ENCODE measurements at regions not wholly inside any gene's neighbourhood (a gene's known extent, or its start where the extent isn't known, plus 50 kb on each side); places are given as distances from the start of the nearest gene placed in this dataset.

DNA sequence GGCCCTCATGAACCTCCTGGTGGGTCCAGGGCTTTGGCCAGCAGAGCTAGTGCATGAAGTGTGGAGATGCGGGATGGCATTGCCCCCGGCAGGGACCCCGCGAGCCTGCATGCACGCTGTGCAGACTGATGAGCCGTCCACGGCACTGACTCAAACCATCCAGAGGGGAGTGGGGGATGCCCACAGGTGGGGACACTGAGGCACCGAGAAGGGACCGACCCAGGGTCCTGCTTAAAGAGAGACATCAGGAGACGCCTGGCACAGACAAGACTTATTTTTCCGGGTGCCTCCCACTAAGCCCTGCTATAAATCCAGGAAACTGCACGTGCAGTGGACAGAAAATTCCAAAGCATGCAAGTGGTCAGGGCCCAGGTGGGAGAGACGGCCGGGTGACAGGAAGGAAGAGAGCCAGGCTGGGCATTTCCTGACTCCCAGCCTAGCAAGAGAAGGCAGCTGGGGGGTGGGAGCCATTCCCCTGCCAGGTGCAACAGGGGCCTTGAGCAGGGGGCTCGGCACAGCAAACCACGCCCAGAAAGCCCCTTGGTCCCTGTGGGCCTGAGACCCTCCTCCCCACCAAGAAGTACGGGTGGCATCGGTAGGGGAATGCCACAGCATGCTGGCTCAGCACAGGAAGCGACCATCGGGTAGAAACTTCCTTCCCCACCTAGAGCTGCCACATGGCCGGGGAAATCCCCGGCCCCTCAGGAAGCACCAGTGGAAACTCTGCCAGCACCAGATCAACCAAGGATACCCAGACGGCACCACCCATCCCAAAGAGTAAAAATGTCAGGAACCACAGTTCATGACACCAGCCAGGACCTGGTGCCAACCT is 91.5 kb downstream of the FOXL3 start:
- no peak overlapping the region for H3K27ac ChIP-seq
- TF ChIP-seq, protein P1, sequence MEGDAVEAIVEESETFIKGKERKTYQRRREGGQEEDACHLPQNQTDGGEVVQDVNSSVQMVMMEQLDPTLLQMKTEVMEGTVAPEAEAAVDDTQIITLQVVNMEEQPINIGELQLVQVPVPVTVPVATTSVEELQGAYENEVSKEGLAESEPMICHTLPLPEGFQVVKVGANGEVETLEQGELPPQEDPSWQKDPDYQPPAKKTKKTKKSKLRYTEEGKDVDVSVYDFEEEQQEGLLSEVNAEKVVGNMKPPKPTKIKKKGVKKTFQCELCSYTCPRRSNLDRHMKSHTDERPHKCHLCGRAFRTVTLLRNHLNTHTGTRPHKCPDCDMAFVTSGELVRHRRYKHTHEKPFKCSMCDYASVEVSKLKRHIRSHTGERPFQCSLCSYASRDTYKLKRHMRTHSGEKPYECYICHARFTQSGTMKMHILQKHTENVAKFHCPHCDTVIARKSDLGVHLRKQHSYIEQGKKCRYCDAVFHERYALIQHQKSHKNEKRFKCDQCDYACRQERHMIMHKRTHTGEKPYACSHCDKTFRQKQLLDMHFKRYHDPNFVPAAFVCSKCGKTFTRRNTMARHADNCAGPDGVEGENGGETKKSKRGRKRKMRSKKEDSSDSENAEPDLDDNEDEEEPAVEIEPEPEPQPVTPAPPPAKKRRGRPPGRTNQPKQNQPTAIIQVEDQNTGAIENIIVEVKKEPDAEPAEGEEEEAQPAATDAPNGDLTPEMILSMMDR (conservative IDR thresholded peaks at IDR 0.05), result no peak

DNA sequence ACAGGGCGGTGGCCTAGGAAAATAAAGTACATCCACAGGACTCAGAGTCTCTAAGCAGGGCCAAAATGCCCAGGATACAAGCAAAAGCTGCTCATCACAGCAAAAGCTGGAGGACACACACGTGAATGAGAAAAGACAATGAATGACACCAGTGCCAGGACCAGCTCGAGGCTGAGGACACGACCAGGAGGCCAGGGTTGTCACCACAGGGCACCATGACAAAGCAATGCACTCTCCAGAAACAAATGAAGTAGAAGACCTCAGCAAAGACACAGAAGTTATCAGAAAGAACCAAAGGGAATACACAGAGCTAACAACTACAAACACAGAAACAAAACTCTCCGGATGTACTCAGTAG is 92.1 kb downstream of the FOXL3 start:
- no peak overlapping the region for H3K27ac ChIP-seq
- TF ChIP-seq, protein P1 (conservative IDR thresholded peaks at IDR 0.05), result no peak

DNA sequence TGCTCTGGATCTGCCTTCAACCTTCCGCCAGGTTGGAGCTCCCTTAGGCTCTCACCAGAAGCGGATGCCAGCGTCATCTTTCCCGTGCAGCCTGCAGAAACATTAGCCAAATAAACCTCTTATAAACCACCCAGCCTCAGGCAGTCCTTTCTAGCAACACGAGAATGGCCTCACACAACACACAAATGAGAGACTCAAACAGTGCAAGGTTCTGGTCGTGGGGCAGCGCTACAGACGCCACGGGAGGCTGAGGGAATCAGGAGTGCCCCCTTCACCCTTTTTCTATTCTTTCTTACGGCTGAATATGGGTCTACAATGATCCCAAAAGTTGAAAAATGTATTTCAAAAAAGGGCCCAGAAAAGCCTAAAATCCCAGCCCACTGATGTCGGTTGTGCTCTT is 96.4 kb downstream of the FOXL3 start:
- TF ChIP-seq, protein P1 (conservative IDR thresholded peaks at IDR 0.05), result no peak
- no peak overlapping the region for H3K27ac ChIP-seq

DNA sequence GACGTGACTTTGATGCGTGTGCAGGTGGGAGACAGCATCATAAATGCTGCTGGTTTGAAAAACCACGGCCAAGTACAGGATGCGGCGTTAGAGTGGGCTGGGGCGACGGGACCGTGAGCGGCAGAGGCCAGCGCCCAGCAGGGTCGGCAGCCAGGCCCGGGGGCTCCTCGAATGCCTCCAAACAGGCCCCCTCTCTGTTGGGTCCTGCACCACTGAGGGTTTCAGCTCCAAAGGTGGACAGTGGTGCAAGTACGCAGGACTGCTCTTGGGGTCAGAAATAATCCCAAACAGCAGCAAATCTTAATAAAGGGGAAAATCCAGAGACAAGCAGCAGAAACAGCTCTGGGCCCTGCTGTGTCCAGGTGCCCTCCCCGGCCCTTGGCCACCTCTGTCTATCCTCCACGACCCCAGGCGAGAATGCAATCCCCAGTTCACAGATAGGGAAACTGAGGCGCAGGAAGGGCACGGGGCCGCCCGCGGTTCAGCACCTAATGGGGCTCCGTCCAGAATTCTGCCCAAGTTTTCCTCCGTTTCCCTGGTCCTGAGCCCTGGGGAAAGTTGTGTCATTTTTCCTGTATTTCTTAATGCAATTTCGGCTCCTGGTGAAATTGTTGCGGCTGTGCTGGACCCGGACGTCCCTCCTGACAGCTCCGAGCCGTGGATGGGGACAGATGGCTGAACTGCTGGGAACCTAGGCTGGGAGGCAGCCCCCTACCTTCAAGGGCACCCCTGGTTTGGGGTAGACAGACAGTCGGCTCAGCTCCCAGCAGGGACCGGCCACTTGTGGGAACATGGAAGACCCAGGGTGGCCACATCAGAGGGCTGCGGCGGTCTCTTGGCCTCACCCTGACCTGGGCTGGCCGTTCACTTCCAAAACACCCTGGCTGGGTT is 97.4 kb downstream of the FOXL3 start:
- TF ChIP-seq, protein P1 (conservative IDR thresholded peaks at IDR 0.05), result no peak
- H3K27ac ChIP-seq, result no peak overlapping the region

DNA sequence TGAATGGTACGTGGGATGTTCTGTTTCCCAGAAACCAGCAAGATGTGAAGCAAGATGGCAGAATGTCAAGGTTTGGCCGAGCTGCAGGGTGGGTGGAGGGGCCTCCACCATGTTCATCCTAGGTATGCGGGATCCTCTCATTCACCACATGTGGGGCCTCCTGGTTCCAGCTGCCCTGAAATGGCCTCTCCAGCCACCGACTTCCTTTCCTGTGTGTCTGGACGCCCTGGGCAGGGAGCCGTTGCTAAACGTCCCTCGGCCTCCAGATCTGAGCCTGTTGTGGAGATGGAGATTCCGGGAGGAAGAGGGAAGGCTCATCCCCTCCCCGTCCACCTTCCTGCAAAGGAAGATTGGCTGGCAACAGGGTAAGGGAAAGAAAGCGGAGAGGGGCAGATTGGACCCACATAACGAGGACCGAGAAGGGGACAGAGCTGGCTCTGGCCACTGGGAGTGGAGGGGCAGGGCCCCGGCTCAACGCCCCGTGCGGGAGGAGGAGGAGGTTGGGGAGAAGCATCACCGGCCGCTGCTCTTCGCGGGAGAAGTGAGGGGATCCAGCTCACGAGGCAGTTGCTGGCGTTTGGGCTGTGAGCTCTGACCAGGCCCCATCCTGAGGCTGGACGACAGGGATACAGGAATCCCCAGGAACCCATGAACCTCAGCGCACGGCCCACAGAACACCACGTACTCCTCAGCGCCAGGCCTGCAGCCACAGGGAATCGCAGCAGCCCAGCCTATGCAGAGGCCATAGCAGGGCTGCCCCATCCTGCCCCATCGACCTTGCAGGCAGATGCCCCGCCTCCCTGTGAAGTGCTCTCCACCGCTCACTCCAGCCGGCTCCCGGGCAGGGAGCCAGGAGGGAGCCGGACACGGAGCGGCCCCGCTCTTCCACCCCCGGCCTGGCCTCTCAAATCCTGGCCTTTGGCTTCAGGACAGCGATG is 98.3 kb downstream of the FOXL3 start:
- TF ChIP-seq, protein P1 (conservative IDR thresholded peaks at IDR 0.05), result no peak
- no peak overlapping the region for H3K27ac ChIP-seq

DNA sequence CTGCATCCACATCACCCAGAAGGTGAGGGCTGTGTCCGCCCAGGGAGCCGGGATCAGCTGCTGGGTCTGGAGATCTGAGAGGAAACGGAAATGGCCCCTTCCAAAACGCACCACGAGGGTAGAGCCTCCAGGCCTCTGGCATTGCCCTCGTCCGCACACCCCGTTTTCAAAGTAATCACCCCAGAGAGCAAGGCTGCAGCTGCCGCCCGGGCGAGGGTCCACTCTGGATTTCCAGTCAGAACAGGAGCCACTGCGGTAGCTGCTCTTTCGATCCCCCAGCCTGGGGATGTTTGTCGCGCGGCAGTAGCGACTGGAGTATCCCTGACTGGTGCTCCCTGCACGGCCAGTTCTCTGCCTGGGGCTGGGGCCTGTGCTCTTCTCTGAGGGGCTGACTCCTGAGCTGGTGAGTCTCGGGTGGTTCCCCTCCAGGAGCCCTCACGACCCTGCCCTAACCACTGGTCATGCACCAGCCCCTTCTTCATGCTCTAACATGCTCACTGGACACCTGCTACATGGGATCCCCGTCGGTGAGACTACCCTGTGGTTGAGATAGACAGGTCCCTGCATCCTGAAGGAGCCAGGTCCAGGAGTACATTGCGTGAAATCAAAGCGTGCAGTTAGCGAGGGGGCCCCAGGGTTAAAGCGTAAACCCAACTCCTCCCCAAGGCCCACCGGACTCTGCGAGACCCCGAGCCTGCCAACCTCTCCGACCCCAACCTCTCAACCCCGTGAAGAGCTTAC is 99.2 kb downstream of the FOXL3 start:
- TF ChIP-seq, protein P1 (conservative IDR thresholded peaks at IDR 0.05), result no peak
- no peak overlapping the region for H3K27ac ChIP-seq
